Natural killer cell (primary cell): ENCODE measurements at regions not wholly inside any gene's neighbourhood (a gene's known extent, or its start where the extent isn't known, plus 50 kb on each side); places are given as distances from the start of the nearest gene placed in this dataset.

Experiments
- ATAC-seq, 3 donors: fragments of 150-1000 bp in 2 of 3; fragments of 200-7000 bp in 1 of 3; cut with Tn5 transposase; 1 replicate in 1 of 3; 2 replicates in 2 of 3; pipeline ENCODE4 v1.10.0; 2021; ENCODE audit warnings: mild to moderate bottlenecking in 2 of 3, moderate library complexity in 2 of 3
- DNase-seq, 2 donors: peaks; one replicate each; pipeline versions ENCODE4 v3.0.0 to v3.0.0-alpha.2; 2013 to 2021; ENCODE audit warnings: mixed read lengths in 1 of 2
- H3K27ac ChIP-seq: one replicate; pipeline ENCODE4 v1.5.1; 2013; ENCODE audit warnings: mild to moderate bottlenecking, low read length
- H3K27me3 ChIP-seq: one replicate; pipeline ENCODE4 v1.6.1; 2013; ENCODE audit warnings: low read length; ENCODE audit not compliant: control insufficient read depth, insufficient read depth
- H3K36me3 ChIP-seq: one replicate; pipeline ENCODE4 v1.6.1; 2013; ENCODE audit warnings: low read length; ENCODE audit not compliant: control insufficient read depth, insufficient read depth
- H3K4me1 ChIP-seq: one replicate; pipeline ENCODE4 v1.6.1; 2013; ENCODE audit warnings: low read length; ENCODE audit not compliant: control insufficient read depth, insufficient read depth
- H3K4me3 ChIP-seq: one replicate; pipeline ENCODE4 v1.5.1; 2013; ENCODE audit warnings: low read length
- H3K9me3 ChIP-seq: one replicate; pipeline ENCODE4 v1.6.1; 2013; ENCODE audit warnings: low read length; ENCODE audit not compliant: control insufficient read depth, insufficient read depth
- H3K27ac Mint-ChIP-seq, 2 donors: one replicate each; pipeline ENCODE4 v1.8.0; 2022; ENCODE audit warnings: mild to moderate bottlenecking in 2 of 2, mixed read lengths in 2 of 2, moderate library complexity in 1 of 2
- H3K27me3 Mint-ChIP-seq, 2 donors: one replicate each; pipeline ENCODE4 v1.8.0; 2022; ENCODE audit warnings: low read depth in 2 of 2, mixed read lengths in 2 of 2
- H3K36me3 Mint-ChIP-seq: one replicate; pipeline ENCODE4 v1.8.0; 2022; ENCODE audit warnings: mixed read lengths
- H3K4me1 Mint-ChIP-seq, 2 donors: one replicate each; pipeline ENCODE4 v1.8.0; 2022; ENCODE audit warnings: mixed read lengths in 2 of 2
- H3K4me3 Mint-ChIP-seq: one replicate; pipeline ENCODE4 v1.8.0; 2022; ENCODE audit warnings: mild to moderate bottlenecking, moderate library complexity, mixed read lengths
- H3K9me3 Mint-ChIP-seq, 2 donors: one replicate each; pipeline ENCODE4 v1.8.0; 2022; ENCODE audit warnings: mixed read lengths in 2 of 2
- CTCF ChIP-seq: fragments of 200-600 bp; IDR thresholded peaks from one replicate; pipeline ENCODE4 v1.8.0; 2022; ENCODE audit warnings: antibody characterized with exemption
- WGBS: methylation state at CpG from one replicate; pipeline ENCODE4 v1.1.7; 2013; ENCODE audit warnings: missing lambda C conversion rate; ENCODE audit not compliant: insufficient coverage; 5-methylcytosine and 5-hydroxymethylcytosine counted together
- intact Hi-C: fragments of 100-400 bp; cut with micrococcal nuclease; formaldehyde crosslinking; loops from one replicate; pipeline ENCODE4 v1.14.2; 2022

- intact Hi-C loops, result no loop called here
- DNase-seq (no peak), ATAC-seq (no peak)
- no peaks in the 10 kb centered on the region for H3K4me1 ChIP-seq
- Mint-ChIP-seq H3K27me3 (no peaks in the 10 kb centered on the region), H3K36me3 (no peaks in the 10 kb centered on the region), H3K4me3 (no peak overlapping the region), H3K27ac (no peak overlapping the region), H3K4me1 (no peaks in the 10 kb centered on the region), H3K9me3 (peaks cover 5 to 9% of the 10 kb centered on the region in 2 donors)
- no peak overlapping the region for H3K27ac ChIP-seq
- no peak for TF ChIP-seq CTCF
- no peaks in the 10 kb centered on the region for H3K9me3 ChIP-seq
- WGBS, result 80% methylated on average over 3 of the region's 3 CpGs
- H3K4me3 ChIP-seq, result no peak overlapping the region
- no peaks in the 10 kb centered on the region for H3K36me3 ChIP-seq
- H3K27me3 ChIP-seq, result no peaks in the 10 kb centered on the region
These were observed 142.1 kb downstream of the PTH2R start for GRCh38 chr2:208548700-208549099.

GRCh38 chr2:208549546-208550158 lies 143.1 kb downstream of the PTH2R start:
- no peaks in the 10 kb centered on the region for H3K4me1 ChIP-seq
- peaks cover 5 to 9% of the 10 kb centered on the region in 2 donors for H3K9me3 Mint-ChIP-seq
- no peaks in the 10 kb centered on the region for H3K27me3 ChIP-seq
- no CpG with 5 or more reads among the region's 1 CpG for WGBS
- no peak overlapping the region for H3K27ac Mint-ChIP-seq
- no peak overlapping the region for H3K4me3 Mint-ChIP-seq
- ATAC-seq (no peak), DNase-seq (no peak)
- no peak overlapping the region for H3K27ac ChIP-seq
- H3K4me3 ChIP-seq, result no peak overlapping the region
- H3K36me3 Mint-ChIP-seq, result no peaks in the 10 kb centered on the region
- H3K36me3 ChIP-seq, result no peaks in the 10 kb centered on the region
- no peaks in the 10 kb centered on the region for H3K27me3 Mint-ChIP-seq
- no peak for TF ChIP-seq CTCF
- intact Hi-C loops, result no loop called here
- H3K9me3 ChIP-seq, result no peaks in the 10 kb centered on the region
- H3K4me1 Mint-ChIP-seq, result no peaks in the 10 kb centered on the region

- H3K4me3 Mint-ChIP-seq, result no peak overlapping the region
- Histone ChIP-seq H3K9me3 (no peaks in the 10 kb centered on the region), H3K27me3 (no peaks in the 10 kb centered on the region), H3K27ac (no peak overlapping the region), H3K36me3 (no peaks in the 10 kb centered on the region), H3K4me3 (no peak overlapping the region), H3K4me1 (no peaks in the 10 kb centered on the region)
- no peak for TF ChIP-seq CTCF
- intact Hi-C loops, result no loop called here
- ATAC-seq (no peak), DNase-seq (no peak)
- no peaks in the 10 kb centered on the region for H3K27me3 Mint-ChIP-seq
- H3K36me3 Mint-ChIP-seq, result no peaks in the 10 kb centered on the region
- H3K27ac Mint-ChIP-seq, result no peak overlapping the region
- no peaks in the 10 kb centered on the region for H3K4me1 Mint-ChIP-seq
- WGBS, result no CpG with 5 or more reads among the region's 1 CpG
- peaks cover 9 to 11% of the 10 kb centered on the region in 2 donors for H3K9me3 Mint-ChIP-seq
These were observed 146.4 kb downstream of the PTH2R start for GRCh38 chr2:208552943-208553342.

GRCh38 chr2:208556983-208557484 lies 150.4 kb downstream of the PTH2R start:
- TF ChIP-seq CTCF, result no peak
- Histone ChIP-seq H3K27ac (no peak overlapping the region), H3K27me3 (no peaks in the 10 kb centered on the region), H3K36me3 (no peaks in the 10 kb centered on the region), H3K4me1 (no peaks in the 10 kb centered on the region), H3K4me3 (no peak overlapping the region), H3K9me3 (peaks cover 1% of the 10 kb centered on the region)
- Mint-ChIP-seq H3K4me3 (no peak overlapping the region), H3K36me3 (no peaks in the 10 kb centered on the region), H3K9me3 (peaks cover 9 to 10% of the 10 kb centered on the region in 2 donors), H3K4me1 (no peaks in the 10 kb centered on the region), H3K27ac (no peak overlapping the region), H3K27me3 (no peaks in the 10 kb centered on the region)
- no peak for DNase-seq
- intact Hi-C loops, result no loop called here
- WGBS, result 95% methylated on average over 3 of the region's 3 CpGs
- ATAC-seq, result no peak
